ENCODE measurements at regions not wholly inside any gene's neighbourhood (a gene's known extent, or its start where the extent isn't known, plus 50 kb on each side); places are given as distances from the start of the nearest gene placed in this dataset.
A peak's percentile ranks its signal among the peaks of the same experiment; 100 is the strongest.
"Not testable (repeated sequence)": the region's sequence is repeated elsewhere in the genome, so short reads cannot be mapped to it uniquely, and the experiment has no call there.

DNA sequence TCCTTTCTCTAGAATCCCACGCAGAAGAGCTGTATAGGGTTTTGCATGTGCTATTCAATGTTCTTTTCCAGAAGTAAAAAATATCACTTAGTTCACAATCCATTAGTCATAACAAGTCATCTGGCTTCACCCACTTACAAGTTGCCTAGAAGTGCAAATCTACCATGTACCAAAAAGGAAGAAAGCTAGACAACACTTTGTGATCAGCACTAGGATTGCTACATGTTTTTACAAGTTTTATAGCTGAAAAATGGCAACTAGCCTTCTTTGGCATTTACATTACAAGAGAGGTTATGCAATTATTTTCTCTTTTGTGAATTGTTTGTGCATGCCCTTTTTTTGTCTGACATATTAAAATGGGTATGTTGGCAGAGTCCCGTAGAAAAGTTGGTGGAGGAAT is 85.6 kb upstream of the PTPRK start:
- Mint-ChIP-seq H3K4me1 (peaks cover 12% of the 10 kb centered on the region), H3K9me3 (peaks cover 4% of the 10 kb centered on the region), H3K36me3 (no peaks in the 10 kb centered on the region), H3K4me3 (no peak overlapping the region), H3K27ac (no peak overlapping the region), H3K27me3 (no peaks in the 10 kb centered on the region)
- DNase-seq, result no peak

DNA sequence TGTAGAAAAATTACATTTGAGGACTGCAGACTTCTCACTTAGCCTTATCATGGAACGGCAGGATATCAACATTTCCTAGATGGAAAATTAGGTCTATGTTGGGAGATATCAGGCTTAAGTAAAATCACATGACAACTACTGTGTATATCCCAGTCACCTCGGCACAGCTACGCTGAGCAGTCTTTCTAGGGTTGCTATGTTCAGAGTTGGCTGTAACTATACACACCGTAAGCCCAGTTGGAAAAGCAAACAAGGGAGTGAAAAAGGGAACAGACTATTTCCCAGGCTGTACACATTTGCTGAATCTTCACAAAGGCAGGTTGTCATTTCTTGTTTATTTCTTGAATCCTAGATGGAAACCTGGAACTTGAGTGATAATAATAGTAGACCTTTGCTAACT is 80.7 kb upstream of the PTPRK start:
- Mint-ChIP-seq H3K4me3 (no peak overlapping the region), H3K4me1 (peaks cover 43% of the 10 kb centered on the region), H3K9me3 (peaks cover 4% of the 10 kb centered on the region), H3K27me3 (no peaks in the 10 kb centered on the region), H3K27ac (peak overlapping the region; percentile 19), H3K36me3 (no peaks in the 10 kb centered on the region)
- DNase-seq, result no peak

DNA sequence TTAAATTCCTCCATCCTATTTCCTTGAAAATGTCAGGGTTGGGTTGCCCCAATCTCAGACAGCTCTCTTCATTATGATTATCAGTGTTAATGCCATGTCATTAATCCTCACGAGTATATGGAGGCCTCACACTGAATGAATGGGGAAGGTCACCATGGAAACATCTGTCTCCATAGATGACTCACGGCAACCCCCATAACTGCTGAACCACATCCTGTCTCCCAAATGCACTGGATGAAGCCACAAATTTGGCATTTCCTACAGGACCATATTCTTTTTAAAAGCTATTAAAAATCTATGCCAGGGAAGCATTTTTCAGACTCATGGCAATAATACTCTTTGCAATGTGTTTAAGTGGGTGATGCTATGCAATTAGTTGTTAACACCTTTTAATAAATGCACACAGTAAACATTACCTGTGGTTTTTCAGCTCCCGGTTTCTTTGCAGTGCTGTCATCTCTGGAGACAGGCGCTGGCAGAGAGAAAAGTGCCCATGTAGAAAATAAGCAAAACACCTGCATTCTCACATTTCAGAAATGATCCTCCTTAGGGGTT is 80.1 kb upstream of the PTPRK start:
- H3K4me1 Mint-ChIP-seq, result peaks cover 43% of the 10 kb centered on the region
- H3K27ac Mint-ChIP-seq, result peak overlapping the region; percentile 19
- peak; percentile 28 for DNase-seq

DNA sequence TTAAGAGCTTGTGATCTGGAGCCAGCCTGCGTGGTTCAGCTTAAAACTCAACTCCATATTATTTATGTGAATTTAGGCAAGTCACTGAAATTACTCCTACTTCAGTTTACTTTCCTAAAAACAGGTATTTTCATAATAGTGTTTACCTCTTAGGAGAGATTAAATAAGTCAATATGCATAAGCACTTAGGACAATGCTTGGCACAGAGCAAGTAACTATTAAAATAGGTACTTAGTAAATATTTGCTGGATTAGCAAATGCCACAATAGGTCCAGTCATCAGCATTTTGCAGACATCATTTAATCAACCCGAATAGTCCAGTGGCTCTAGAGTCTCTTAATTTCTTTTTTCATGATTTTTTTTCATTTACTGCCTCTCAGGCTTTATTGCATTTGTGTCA is 78.6 kb upstream of the PTPRK start:
- Mint-ChIP-seq H3K4me1 (peaks cover 43% of the 10 kb centered on the region), H3K4me3 (no peak overlapping the region), H3K27me3 (peaks cover 11% of the 10 kb centered on the region), H3K27ac (no peak overlapping the region), H3K36me3 (no peaks in the 10 kb centered on the region), H3K9me3 (peaks cover 4% of the 10 kb centered on the region)
- no peak for DNase-seq

More for the DNA sequence above, 80.1 kb upstream of the PTPRK start:
- no peak overlapping the region for H3K4me3 Mint-ChIP-seq
- H3K27me3 Mint-ChIP-seq, result peaks cover 5% of the 10 kb centered on the region
- no peaks in the 10 kb centered on the region for H3K36me3 Mint-ChIP-seq
- peaks cover 4% of the 10 kb centered on the region for H3K9me3 Mint-ChIP-seq

DNA sequence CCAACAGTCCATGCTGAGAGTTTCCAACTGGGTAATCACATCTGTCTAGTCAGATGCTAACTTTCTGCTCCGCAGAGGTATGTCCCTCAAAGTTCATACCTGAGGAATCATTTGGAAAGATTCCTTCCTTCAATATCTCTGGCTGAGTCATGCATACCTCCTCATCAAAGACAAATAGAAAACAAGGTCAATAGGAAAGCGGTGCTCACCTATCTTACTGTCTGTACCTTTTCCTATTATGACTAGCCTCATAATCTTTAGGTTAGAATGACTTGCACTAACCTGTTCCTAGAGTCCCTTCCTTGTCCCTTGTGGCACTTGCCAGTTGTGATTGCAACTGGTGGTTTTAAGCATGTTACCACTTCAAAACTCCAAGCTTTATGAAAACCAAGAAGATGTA is 78.2 kb upstream of the PTPRK start:
- Mint-ChIP-seq H3K9me3 (peaks cover 4% of the 10 kb centered on the region), H3K36me3 (no peaks in the 10 kb centered on the region), H3K27ac (no peak overlapping the region), H3K4me1 (peaks cover 43% of the 10 kb centered on the region), H3K27me3 (peaks cover 11% of the 10 kb centered on the region), H3K4me3 (no peak overlapping the region)
- DNase-seq, result no peak

DNA sequence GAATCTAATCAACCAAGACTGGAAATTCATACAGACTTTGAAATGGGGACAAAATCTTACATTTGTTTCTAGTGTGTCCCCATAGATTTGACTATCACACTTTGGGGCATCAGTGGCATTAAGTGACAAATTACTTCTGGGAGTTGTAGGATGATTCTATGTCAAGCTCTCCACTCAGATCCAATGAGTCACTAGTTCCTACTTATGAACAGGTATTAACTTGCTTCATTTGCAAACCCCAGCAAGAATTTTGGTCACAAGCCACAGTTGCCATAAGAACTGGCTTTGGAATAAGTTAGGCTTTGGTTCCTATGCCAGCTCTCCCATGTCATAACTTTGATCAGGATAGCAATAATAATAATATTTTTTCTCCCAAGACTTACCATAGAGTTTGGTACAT is 77.6 kb upstream of the PTPRK start:
- Mint-ChIP-seq H3K27ac (no peak overlapping the region), H3K9me3 (peaks cover 4% of the 10 kb centered on the region), H3K4me3 (no peak overlapping the region), H3K27me3 (peaks cover 11% of the 10 kb centered on the region), H3K36me3 (no peaks in the 10 kb centered on the region), H3K4me1 (peaks cover 43% of the 10 kb centered on the region)
- no peak for DNase-seq

DNA sequence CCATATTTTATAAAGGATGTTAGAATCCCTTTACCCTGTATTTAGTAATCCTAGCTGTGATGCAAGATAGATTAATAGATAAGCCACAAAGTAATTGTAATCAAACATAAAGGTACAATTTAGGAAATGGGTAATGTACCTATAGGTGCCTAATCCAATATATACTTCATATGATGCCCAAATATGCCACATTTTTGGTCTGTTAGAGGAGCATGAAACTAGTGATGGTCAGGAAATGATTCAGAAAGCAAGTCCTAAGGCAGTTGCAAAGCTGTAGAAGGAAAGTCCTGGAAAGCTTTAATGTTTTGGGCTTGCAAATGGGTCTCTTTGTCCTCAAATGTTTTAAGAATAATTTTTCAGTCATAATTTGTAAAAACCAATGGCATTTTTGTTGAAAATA is 76.6 kb upstream of the PTPRK start:
- H3K36me3 Mint-ChIP-seq, result no peaks in the 10 kb centered on the region
- no peak overlapping the region for H3K4me3 Mint-ChIP-seq
- peaks cover 41% of the 10 kb centered on the region for H3K4me1 Mint-ChIP-seq
- peaks cover 11% of the 10 kb centered on the region for H3K27me3 Mint-ChIP-seq
- DNase-seq, result no peak
- H3K27ac Mint-ChIP-seq, result no peak overlapping the region
- peaks cover 2% of the 10 kb centered on the region for H3K9me3 Mint-ChIP-seq

DNA sequence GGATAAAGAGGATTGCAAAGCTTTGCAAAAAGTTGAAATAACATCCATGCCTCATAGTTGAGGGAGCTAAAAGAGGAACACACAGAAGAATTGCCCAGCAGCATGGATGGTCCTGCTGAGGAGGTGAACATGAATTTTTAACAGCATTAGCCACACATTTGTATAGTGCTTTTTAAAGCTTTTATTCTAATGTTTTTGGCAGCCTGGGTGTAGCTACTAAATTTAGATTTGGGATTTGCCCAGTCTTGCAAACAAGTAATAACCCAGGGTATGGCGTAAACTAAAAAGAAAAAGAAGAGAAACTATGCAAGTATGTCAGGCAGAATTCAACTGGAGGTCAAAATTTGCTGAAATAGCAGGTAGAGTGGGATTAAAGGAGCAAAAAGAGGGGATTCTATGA is 75.1 kb upstream of the PTPRK start:
- H3K27me3 Mint-ChIP-seq, result peaks cover 17% of the 10 kb centered on the region
- H3K4me1 Mint-ChIP-seq, result peaks cover 28% of the 10 kb centered on the region
- no peak overlapping the region for H3K27ac Mint-ChIP-seq
- H3K9me3 Mint-ChIP-seq, result no peaks in the 10 kb centered on the region
- DNase-seq, result no peak
- no peaks in the 10 kb centered on the region for H3K36me3 Mint-ChIP-seq
- no peak overlapping the region for H3K4me3 Mint-ChIP-seq

DNA sequence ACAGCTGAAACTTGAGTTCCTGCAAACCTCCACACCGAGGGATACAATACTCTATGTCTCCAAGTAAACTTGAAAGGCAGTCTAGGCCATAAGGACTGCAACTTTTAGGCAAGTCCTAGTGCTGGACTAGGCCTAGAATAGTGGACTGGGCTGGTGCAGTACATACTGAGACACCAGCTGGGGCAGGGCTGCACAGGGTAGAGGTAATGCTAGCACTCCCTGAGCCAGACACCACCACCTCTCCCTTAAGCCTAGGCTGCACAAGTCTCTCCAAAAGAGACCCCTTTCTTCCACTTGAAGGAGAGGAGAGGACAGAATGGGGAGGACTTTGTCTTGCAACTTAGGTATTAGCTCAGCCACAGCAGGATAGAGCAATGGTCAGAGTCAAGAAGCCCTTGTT is 65.7 kb upstream of the PTPRK start:
- Mint-ChIP-seq H3K36me3 (no peaks in the 10 kb centered on the region), H3K4me1 (no peaks in the 10 kb centered on the region), H3K9me3 (peaks cover 2% of the 10 kb centered on the region), H3K27ac (no peak overlapping the region), H3K4me3 (no peak overlapping the region), H3K27me3 (peaks cover 22% of the 10 kb centered on the region)
- DNase-seq, result no peak

DNA sequence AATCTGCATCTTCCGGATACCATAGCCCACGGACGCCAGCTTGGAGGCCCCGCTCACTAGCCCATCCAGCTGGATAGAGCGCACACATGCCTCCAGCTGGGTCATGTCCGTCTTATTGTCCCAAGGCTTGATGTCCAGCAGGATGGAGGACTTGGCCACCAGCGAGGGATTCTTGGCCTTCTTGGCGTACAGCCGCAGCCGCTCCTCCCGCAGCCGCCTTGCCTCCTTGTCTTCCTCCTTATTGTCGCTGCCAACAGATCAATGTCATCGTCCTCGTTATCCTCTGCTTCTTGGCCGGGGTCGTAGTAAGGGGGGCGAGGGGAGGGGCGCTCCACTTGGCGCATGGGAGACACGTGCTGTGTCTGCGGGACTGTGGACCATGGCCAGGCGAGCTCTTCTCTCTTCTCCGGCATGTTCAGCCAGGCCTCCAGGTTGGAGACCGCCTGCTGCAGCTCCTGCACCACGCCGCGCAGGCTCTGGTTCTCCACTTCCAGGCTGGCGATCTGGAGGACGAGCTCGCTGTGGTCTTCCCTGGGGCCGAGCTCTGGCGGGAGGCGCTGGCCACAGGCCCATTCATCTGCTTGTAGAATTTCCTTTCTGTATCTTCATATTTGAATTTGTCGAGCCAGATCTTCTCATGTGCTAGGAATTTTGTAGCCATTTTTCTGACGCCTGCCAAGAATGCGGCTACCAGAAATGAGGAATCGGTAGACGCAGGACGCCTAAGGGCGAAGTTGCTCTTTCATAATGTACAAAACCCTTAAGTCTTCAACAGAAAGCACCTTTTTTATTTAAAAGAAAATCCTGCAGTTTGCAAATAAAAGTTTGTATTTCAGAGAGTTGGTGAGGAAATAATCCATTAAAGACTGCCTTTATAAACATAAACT is 60.1 kb upstream of the PTPRK start:
- H3K36me3 Mint-ChIP-seq, result no peaks in the 10 kb centered on the region
- peaks cover 20% of the 10 kb centered on the region for H3K27me3 Mint-ChIP-seq
- H3K4me3 Mint-ChIP-seq, result no peak overlapping the region
- H3K4me1 Mint-ChIP-seq, result peaks cover 6% of the 10 kb centered on the region
- no peaks in the 10 kb centered on the region for H3K9me3 Mint-ChIP-seq
- DNase-seq, result no peak
- H3K27ac Mint-ChIP-seq, result no peak overlapping the region

DNA sequence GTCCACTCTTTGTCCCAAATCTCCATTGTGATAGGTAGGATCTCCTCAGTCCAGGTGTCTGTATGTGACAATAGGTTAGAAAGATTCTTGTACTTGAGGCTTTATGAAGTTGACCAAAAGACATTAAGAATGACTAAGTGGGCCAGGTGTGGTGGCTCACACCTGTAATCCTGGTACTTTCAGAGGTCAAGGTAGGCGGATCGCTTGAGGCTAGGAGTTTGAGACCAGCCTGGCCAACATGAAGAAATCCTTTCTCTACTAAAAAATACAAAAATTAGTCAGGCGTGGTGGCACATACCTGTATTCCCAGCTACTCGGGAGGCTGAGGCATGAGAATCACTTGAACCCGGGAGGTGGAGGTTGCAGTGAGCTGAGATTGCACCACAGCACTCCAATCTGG is 54.9 kb upstream of the PTPRK start:
- DNase-seq, H3K9me3 Mint-ChIP-seq, H3K27ac Mint-ChIP-seq, H3K36me3 Mint-ChIP-seq, H3K4me3 Mint-ChIP-seq: not testable (repeated sequence)
- Mint-ChIP-seq H3K4me1 (peaks cover 12% of the 10 kb centered on the region), H3K27me3 (peaks cover 14% of the 10 kb centered on the region)

DNA sequence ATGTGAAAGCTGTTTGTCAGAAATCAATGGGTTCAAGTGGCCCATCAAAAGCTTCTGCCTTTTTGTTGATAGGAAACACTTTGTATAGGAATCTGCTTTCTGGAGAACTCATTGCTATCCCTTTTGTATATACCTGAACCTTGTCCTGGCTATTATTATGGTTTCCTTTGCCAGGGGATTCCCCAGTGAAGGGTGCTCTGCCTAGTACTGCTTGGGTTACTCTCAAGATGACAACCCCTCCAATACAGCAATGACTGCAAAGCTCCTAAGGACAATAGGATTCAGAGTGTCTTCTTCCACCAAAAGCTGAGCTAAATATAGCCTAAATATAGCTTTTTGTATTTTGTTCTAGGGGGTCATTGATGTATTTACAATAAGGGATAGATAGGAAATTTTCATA is 54.0 kb upstream of the PTPRK start:
- no peak overlapping the region for H3K27ac Mint-ChIP-seq
- H3K36me3 Mint-ChIP-seq, result no peaks in the 10 kb centered on the region
- peaks cover 10% of the 10 kb centered on the region for H3K27me3 Mint-ChIP-seq
- no peak for DNase-seq
- H3K9me3 Mint-ChIP-seq, result no peaks in the 10 kb centered on the region
- H3K4me1 Mint-ChIP-seq, result peaks cover 12% of the 10 kb centered on the region
- no peak overlapping the region for H3K4me3 Mint-ChIP-seq

DNA sequence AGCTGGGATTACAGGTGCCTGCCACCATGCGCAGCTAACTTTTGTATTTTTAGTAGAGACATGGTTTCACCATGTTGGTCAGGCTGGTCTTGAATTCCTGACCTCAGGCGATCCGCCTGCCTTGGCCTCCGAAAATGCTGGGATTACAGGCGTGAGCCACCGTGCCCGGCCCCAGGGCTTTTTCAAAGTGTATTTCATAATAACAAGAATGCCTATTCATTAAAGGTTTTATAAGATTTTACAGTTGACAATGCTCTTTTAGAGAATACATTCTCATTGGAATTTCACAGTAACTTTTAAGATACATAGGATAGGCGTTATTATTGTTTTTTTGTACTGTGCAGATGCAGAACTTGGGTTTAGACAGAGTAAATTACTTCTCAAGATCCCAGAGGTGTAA is 52.6 kb upstream of the PTPRK start:
- peaks cover 4% of the 10 kb centered on the region for H3K9me3 Mint-ChIP-seq
- H3K4me1 Mint-ChIP-seq, result peaks cover 12% of the 10 kb centered on the region
- peaks cover 10% of the 10 kb centered on the region for H3K27me3 Mint-ChIP-seq
- H3K27ac Mint-ChIP-seq, result no peak overlapping the region
- peaks cover 2% of the 10 kb centered on the region for H3K36me3 Mint-ChIP-seq
- H3K4me3 Mint-ChIP-seq, result no peak overlapping the region
- DNase-seq, result no peak

DNA sequence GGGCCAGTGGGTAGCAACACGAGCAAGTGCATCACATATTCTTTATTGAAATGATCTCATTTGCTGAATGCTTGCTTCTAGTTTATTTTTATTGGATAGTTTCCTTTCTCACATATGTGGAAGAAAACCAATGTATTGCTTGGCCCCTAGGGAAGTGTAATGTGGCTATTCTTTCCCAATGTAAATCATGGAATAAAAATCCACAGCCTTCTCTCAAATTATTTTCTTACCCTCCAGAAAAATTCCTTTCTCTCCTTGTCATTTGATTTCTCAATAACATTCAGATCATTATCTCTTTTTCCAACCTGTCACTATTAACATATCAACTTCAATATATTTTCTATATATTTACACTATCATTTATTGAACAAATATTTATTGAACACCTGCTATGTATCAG is 51.9 kb upstream of the PTPRK start:
- no peak overlapping the region for H3K4me3 Mint-ChIP-seq
- DNase-seq, result no peak
- peaks cover 10% of the 10 kb centered on the region for H3K27me3 Mint-ChIP-seq
- peaks cover 4% of the 10 kb centered on the region for H3K9me3 Mint-ChIP-seq
- peaks cover 12% of the 10 kb centered on the region for H3K4me1 Mint-ChIP-seq
- no peak overlapping the region for H3K27ac Mint-ChIP-seq
- peaks cover 2% of the 10 kb centered on the region for H3K36me3 Mint-ChIP-seq

DNA sequence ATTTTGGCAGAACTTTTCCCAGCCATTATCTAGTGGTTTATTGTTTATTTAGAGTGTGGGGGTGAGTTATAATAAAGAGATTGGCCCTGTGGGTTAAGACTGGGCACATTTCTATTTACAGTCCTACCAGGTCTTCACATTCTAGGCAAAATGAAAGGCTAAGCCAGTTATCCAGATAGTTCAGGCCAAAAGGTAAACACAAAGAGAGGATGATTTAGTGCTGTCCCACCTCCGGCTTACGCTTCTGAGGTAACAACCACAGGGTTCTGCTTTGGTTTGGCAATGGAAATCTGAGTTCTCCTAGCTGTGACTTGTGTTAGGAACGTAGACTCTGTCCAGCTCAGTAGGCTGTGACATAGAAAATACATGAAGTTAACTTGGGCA is 50.3 kb upstream of the PTPRK start:
- no peak overlapping the region for H3K4me3 Mint-ChIP-seq
- peaks cover 6% of the 10 kb centered on the region for H3K4me1 Mint-ChIP-seq
- H3K27me3 Mint-ChIP-seq, result peaks cover 8% of the 10 kb centered on the region
- H3K36me3 Mint-ChIP-seq, result peaks cover 2% of the 10 kb centered on the region
- DNase-seq, result no peak
- H3K27ac Mint-ChIP-seq, result no peak overlapping the region
- H3K9me3 Mint-ChIP-seq, result peaks cover 4% of the 10 kb centered on the region

Measured in activated naive CD8-positive, alpha-beta T cell treated with anti-CD3 and anti-CD28 coated beads for 36 hours (primary cell).